CD14-positive monocyte (primary cell): ENCODE measurements at regions not wholly inside any gene's neighbourhood (a gene's known extent, or its start where the extent isn't known, plus 50 kb on each side); places are given as distances from the start of the nearest gene placed in this dataset.

Experiments used
- DNase-seq, 3 donors: peaks; one replicate each; pipeline ENCODE4 v3.0.0-alpha.2; 2011 to 2022
- H2AFZ ChIP-seq: 2 replicates; pipeline ENCODE4 v1.6.0; 2012; ENCODE audit warnings: mild to moderate bottlenecking, low read depth, low read length, inconsistent platforms; ENCODE audit not compliant: insufficient read depth, poor library complexity, severe bottlenecking
- H3K27ac ChIP-seq, 2 donors: 1 replicate in 1 of 2; 2 replicates in 1 of 2; pipeline ENCODE4 v1.5.1; 2012 to 2013; ENCODE audit warnings: low read length in 2 of 2, control low read depth in 1 of 2, inconsistent platforms in 1 of 2, low read depth in 1 of 2, mild to moderate bottlenecking in 1 of 2
- H3K27me3 ChIP-seq, 2 donors: one replicate each; pipeline versions ENCODE4 v1.6.0 to v1.6.1; 2011 to 2013; ENCODE audit warnings: low read length in 2 of 2; ENCODE audit not compliant: control insufficient read depth in 2 of 2, insufficient read depth in 2 of 2
- H3K36me3 ChIP-seq, 2 donors: replicated peaks in 1 of 2; 1 replicate in 1 of 2; 2 replicates in 1 of 2; pipeline versions ENCODE4 v1.5.1 to v1.6.1; 2012 to 2013; ENCODE audit warnings: low read length in 2 of 2, control low read depth in 1 of 2, inconsistent platforms in 1 of 2, mild to moderate bottlenecking in 1 of 2; ENCODE audit not compliant: insufficient read depth in 2 of 2, control insufficient read depth in 1 of 2
- H3K4me1 ChIP-seq, 2 donors: 1 replicate in 1 of 2; 2 replicates in 1 of 2; pipeline versions ENCODE4 v1.5.1 to v1.6.1; 2012 to 2013; ENCODE audit warnings: low read length in 2 of 2, control low read depth in 1 of 2, inconsistent platforms in 1 of 2, mild to moderate bottlenecking in 1 of 2, moderate library complexity in 1 of 2; ENCODE audit not compliant: insufficient read depth in 2 of 2, control insufficient read depth in 1 of 2
- H3K4me2 ChIP-seq: replicated peaks from 2 replicates; pipeline ENCODE3; 2012; ENCODE audit warnings: low read length, moderate library complexity, mild to moderate bottlenecking; ENCODE audit not compliant: poor library complexity, severe bottlenecking; ENCODE audit errors: extremely low read depth
- H3K4me3 ChIP-seq, 3 experiments: fragments of 200-600 bp in 1 of 3; sonication (generic) in 1 of 3; replicated peaks in 1 of 3; 1 replicate in 2 of 3; 2 replicates in 1 of 3; pipeline ENCODE4 v1.5.1; 2011 to 2013; ENCODE audit warnings: low read length in 3 of 3, mild to moderate bottlenecking in 3 of 3, control low read depth in 2 of 3, low read depth in 2 of 3, inconsistent platforms in 1 of 3, moderate library complexity in 1 of 3
- H3K79me2 ChIP-seq: 2 replicates; pipeline ENCODE4 v1.6.0; 2012; ENCODE audit warnings: mild to moderate bottlenecking, control low read depth, inconsistent platforms, low read length, moderate library complexity; ENCODE audit not compliant: insufficient read depth
- H3K9ac ChIP-seq: 2 replicates; pipeline ENCODE4 v1.6.0; 2017; ENCODE audit warnings: low read length, mild to moderate bottlenecking; ENCODE audit not compliant: insufficient read depth, poor library complexity, severe bottlenecking
- H3K9me3 ChIP-seq, 2 donors: replicated peaks in 1 of 2; 1 replicate in 1 of 2; 2 replicates in 1 of 2; pipeline versions ENCODE4 v1.5.1 to v1.6.1; 2012 to 2013; ENCODE audit warnings: low read length in 2 of 2, control low read depth in 1 of 2; ENCODE audit not compliant: control insufficient read depth in 1 of 2, insufficient read depth in 1 of 2
- H4K20me1 ChIP-seq: 2 replicates; pipeline ENCODE4 v1.6.0; 2012; ENCODE audit warnings: mild to moderate bottlenecking, low read length, control low read depth, moderate library complexity; ENCODE audit not compliant: insufficient read depth
- H3K27ac Mint-ChIP-seq, 7 donors: one replicate each; pipeline ENCODE4 v1.8.0; 2020; ENCODE audit warnings: mild to moderate bottlenecking in 7 of 7, mixed read lengths in 7 of 7, moderate library complexity in 6 of 7, inconsistent platforms in 2 of 7
- H3K27me3 Mint-ChIP-seq, 3 donors: one replicate each; pipeline ENCODE4 v1.8.0; 2021 to 2022; ENCODE audit warnings: low read depth in 3 of 3, mild to moderate bottlenecking in 3 of 3, mixed read lengths in 3 of 3, moderate library complexity in 3 of 3, inconsistent platforms in 1 of 3
- H3K36me3 Mint-ChIP-seq, 2 donors: one replicate each; pipeline ENCODE4 v1.8.0; 2020; ENCODE audit warnings: mixed read lengths in 2 of 2, inconsistent platforms in 1 of 2, mild to moderate bottlenecking in 1 of 2
- H3K4me1 Mint-ChIP-seq: one replicate; pipeline ENCODE4 v1.8.0; 2020; ENCODE audit warnings: mild to moderate bottlenecking, mixed read lengths
- H3K4me3 Mint-ChIP-seq, 2 donors: one replicate each; pipeline ENCODE4 v1.8.0; 2020; ENCODE audit warnings: mild to moderate bottlenecking in 2 of 2, mixed read lengths in 2 of 2, moderate library complexity in 1 of 2
- H3K9me3 Mint-ChIP-seq, 7 donors: one replicate each; pipeline ENCODE4 v1.8.0; 2020 to 2022; ENCODE audit warnings: mixed read lengths in 7 of 7, mild to moderate bottlenecking in 6 of 7, moderate library complexity in 6 of 7, inconsistent platforms in 2 of 7
- CTCF ChIP-seq: fragments of 200-600 bp; IDR thresholded peaks from one replicate; pipeline ENCODE4 v1.8.0; 2022; ENCODE audit warnings: antibody characterized with exemption, mild to moderate bottlenecking
- WGBS: methylation state at CpG from one replicate; pipeline ENCODE4 v1.1.5; 2013; ENCODE audit warnings: missing lambda C conversion rate; ENCODE audit not compliant: insufficient coverage; 5-methylcytosine and 5-hydroxymethylcytosine counted together
- intact Hi-C, 2 donors: fragments of 100-400 bp; cut with micrococcal nuclease; formaldehyde crosslinking; loops; one replicate each; pipeline versions ENCODE4 v1.15.0 to v1.15.1; 2023

GRCh38 chr9:119071636-119072035 lies 297.6 kb downstream of the BRINP1 start:
- TF ChIP-seq CTCF: no peak
- intact Hi-C loops: no loop called here
- no peaks in the 10 kb centered on the region for H3K36me3 ChIP-seq
- no peaks in the 10 kb centered on the region for H3K79me2 ChIP-seq
- H3K4me2 ChIP-seq: no peak overlapping the region
- no peaks in the 10 kb centered on the region for H3K27me3 ChIP-seq
- no peak overlapping the region for H3K27ac Mint-ChIP-seq
- no peak overlapping the region for H3K9ac ChIP-seq
- H4K20me1 ChIP-seq: no peaks in the 10 kb centered on the region
- H3K4me1 ChIP-seq: no peaks in the 10 kb centered on the region
- no peaks in the 10 kb centered on the region for H3K27me3 Mint-ChIP-seq
- DNase-seq: no peak
- H3K9me3 ChIP-seq: no peaks in the 10 kb centered on the region
- H3K4me3 ChIP-seq: no peak overlapping the region
- no peak overlapping the region for H3K4me3 Mint-ChIP-seq
- H3K4me1 Mint-ChIP-seq: no peaks in the 10 kb centered on the region
- peaks cover 0 to 10% (median 5%) of the 10 kb centered on the region in 7 donors for H3K9me3 Mint-ChIP-seq
- H3K36me3 Mint-ChIP-seq: no peaks in the 10 kb centered on the region
- H2AFZ ChIP-seq: no peak overlapping the region
- H3K27ac ChIP-seq: no peak overlapping the region

- H3K27ac Mint-ChIP-seq: no peak overlapping the region
- H3K36me3 Mint-ChIP-seq: no peaks in the 10 kb centered on the region
- H3K9me3 Mint-ChIP-seq: peaks cover 0 to 3% (median 0%) of the 10 kb centered on the region in 7 donors
- intact Hi-C loops: no loop called here
- Histone ChIP-seq H3K4me2 (no peak overlapping the region), H3K9ac (no peak overlapping the region), H3K9me3 (no peaks in the 10 kb centered on the region), H4K20me1 (no peaks in the 10 kb centered on the region), H3K27me3 (no peaks in the 10 kb centered on the region), H3K27ac (no peak overlapping the region), H3K4me1 (no peaks in the 10 kb centered on the region), H3K79me2 (no peaks in the 10 kb centered on the region), H3K4me3 (no peak overlapping the region), H2AFZ (no peak overlapping the region), H3K36me3 (no peaks in the 10 kb centered on the region)
- H3K27me3 Mint-ChIP-seq: peaks cover 0 to 1% (median 0%) of the 10 kb centered on the region in 3 donors
- no peak for DNase-seq
- 4% methylated on average over 3 of the region's 4 CpGs for WGBS
- H3K4me1 Mint-ChIP-seq: no peaks in the 10 kb centered on the region
- H3K4me3 Mint-ChIP-seq: peak overlapping the region in 1 of 2 donors; percentile 31
- no peak for TF ChIP-seq CTCF
Measured at GRCh38 chr9:119074017-119074416, 295.2 kb downstream of the BRINP1 start.
